ENCODE measurements at regions not wholly inside any gene's neighbourhood (a gene's known extent, or its start where the extent isn't known, plus 50 kb on each side); places are given as distances from the start of the nearest gene placed in this dataset.
"Not testable (repeated sequence)": the region's sequence is repeated elsewhere in the genome, so short reads cannot be mapped to it uniquely, and the experiment has no call there.

GRCh38 chr3:174457758-174458157 is 401.4 kb upstream of the NAALADL2 start:
- DNase-seq (ENCODE audit: low read depth) = no peak

GRCh38 chr3:174460831-174461230 is 398.3 kb upstream of the NAALADL2 start:
- DNase-seq (ENCODE audit: low read depth) = no peak

- no peak for DNase-seq (ENCODE audit: low read depth)
Measured at GRCh38 chr3:174462916-174463315, 396.2 kb upstream of the NAALADL2 start.

- DNase-seq (ENCODE audit: low read depth) = no peak
Measured at GRCh38 chr3:174465177-174465576, 394.0 kb upstream of the NAALADL2 start.

GRCh38 chr3:174466471-174467054 is 392.6 kb upstream of the NAALADL2 start:
- no peak for DNase-seq (ENCODE audit: low read depth)

GRCh38 chr3:174477491-174477890 is 381.6 kb upstream of the NAALADL2 start:
- no peak for DNase-seq (ENCODE audit: low read depth)

GRCh38 chr3:174480767-174481166 is 378.4 kb upstream of the NAALADL2 start:
- no peak for DNase-seq (ENCODE audit: low read depth)

GRCh38 chr3:174482541-174482940 is 376.6 kb upstream of the NAALADL2 start:
- DNase-seq (ENCODE audit: low read depth) = no peak

GRCh38 chr3:174483254-174483653 is 375.9 kb upstream of the NAALADL2 start:
- DNase-seq (ENCODE audit: low read depth) = no peak

- DNase-seq (ENCODE audit: low read depth) = not testable (repeated sequence)
Measured at GRCh38 chr3:174483856-174484255, 375.3 kb upstream of the NAALADL2 start.

- DNase-seq (ENCODE audit: low read depth) = peak; percentile 22
Measured at GRCh38 chr3:174488527-174488926, 370.6 kb upstream of the NAALADL2 start.

- no peak for DNase-seq (ENCODE audit: low read depth)
Measured at GRCh38 chr3:174495311-174495710, 363.8 kb upstream of the NAALADL2 start.

- DNase-seq (ENCODE audit: low read depth) = peak; percentile 22
Measured at GRCh38 chr3:174495928-174496327, 363.2 kb upstream of the NAALADL2 start.

GRCh38 chr3:174498638-174499037 is 360.5 kb upstream of the NAALADL2 start:
- no peak for DNase-seq (ENCODE audit: low read depth)

GRCh38 chr3:174505266-174505665 is 353.9 kb upstream of the NAALADL2 start:
- no peak for DNase-seq (ENCODE audit: low read depth)

- no peak for DNase-seq (ENCODE audit: low read depth)
Measured at GRCh38 chr3:174524203-174524602, 334.9 kb upstream of the NAALADL2 start.

GRCh38 chr3:174529298-174529697 is 329.8 kb upstream of the NAALADL2 start:
- no peak for DNase-seq (ENCODE audit: low read depth)

GRCh38 chr3:174531262-174531982 is 327.7 kb upstream of the NAALADL2 start:
- DNase-seq (ENCODE audit: low read depth) = no peak

GRCh38 chr3:174532216-174532615 is 326.9 kb upstream of the NAALADL2 start:
- no peak for DNase-seq (ENCODE audit: low read depth)

GRCh38 chr3:174532776-174533175 is 326.4 kb upstream of the NAALADL2 start:
- DNase-seq (ENCODE audit: low read depth) = no peak

- peak; percentile 6 for DNase-seq (ENCODE audit: low read depth)
Measured at GRCh38 chr3:174533286-174533685, 325.8 kb upstream of the NAALADL2 start.

GRCh38 chr3:174536319-174536718 is 322.8 kb upstream of the NAALADL2 start:
- DNase-seq (ENCODE audit: low read depth) = no peak

GRCh38 chr3:174538151-174538550 is 321.0 kb upstream of the NAALADL2 start:
- no peak for DNase-seq (ENCODE audit: low read depth)
